B cell (primary cell): ENCODE measurements at regions not wholly inside any gene's neighbourhood (a gene's known extent, or its start where the extent isn't known, plus 50 kb on each side); places are given as distances from the start of the nearest gene placed in this dataset.

Source experiments
- ATAC-seq: fragments of 200-7000 bp; cut with Tn5 transposase; one replicate; pipeline ENCODE4 v1.10.0; 2021; ENCODE audit warnings: low read depth, mild to moderate bottlenecking, moderate number of reproducible peaks, moderate library complexity
- CTCF ChIA-PET: fragments of 350-600 bp; sonication (Branson Sonifier 250); formaldehyde crosslinking; loops from one replicate; lab custom pipeline; 2021; ENCODE audit warnings: antibody characterized with exemption, inconsistent platforms; lab: Charles Lee
- POLR2A ChIA-PET: fragments of 350-600 bp; sonication (Branson Sonifier 250); formaldehyde crosslinking; loops from one replicate; lab custom pipeline; 2021; ENCODE audit warnings: antibody characterized with exemption; lab: Charles Lee
- DNase-seq: peaks from one replicate; pipeline ENCODE4 v3.0.0; 2013
- H2AFZ ChIP-seq: 2 replicates; pipeline ENCODE4 v1.6.1; 2012; ENCODE audit warnings: mild to moderate bottlenecking, low read depth, low read length; ENCODE audit not compliant: insufficient read depth, poor library complexity, severe bottlenecking
- H3K27ac ChIP-seq, 2 donors: 1 replicate in 1 of 2; 2 replicates in 1 of 2; pipeline ENCODE4 v1.5.1; 2012 to 2013; ENCODE audit warnings: low read length in 2 of 2, mild to moderate bottlenecking in 2 of 2, moderate library complexity in 1 of 2
- H3K27me3 ChIP-seq, 4 experiments: fragments of 200-600 bp in 1 of 4; sonication (generic) in 1 of 4; replicated peaks in 1 of 4; 1 replicate in 2 of 4; 2 replicates in 2 of 4; pipeline versions ENCODE4 v1.6.1 to v1.7.0; 2013 to 2016; ENCODE audit warnings: low read length in 3 of 4, mild to moderate bottlenecking in 2 of 4, mixed read lengths in 1 of 4, moderate library complexity in 1 of 4; ENCODE audit not compliant: insufficient read depth in 4 of 4, control insufficient read depth in 3 of 4; ENCODE audit errors: control extremely low read depth in 1 of 4
- H3K36me3 ChIP-seq, 2 experiments: replicated peaks in 1 of 2; 1 replicate in 1 of 2; 2 replicates in 1 of 2; pipeline versions ENCODE4 v1.6.1 to v1.7.1; 2013; ENCODE audit warnings: low read length in 1 of 2; ENCODE audit not compliant: insufficient read depth in 2 of 2, control insufficient read depth in 1 of 2; ENCODE audit errors: control extremely low read depth in 1 of 2, extremely low read depth in 1 of 2
- H3K4me1 ChIP-seq, 2 donors: fragments of 200-600 bp in 1 of 2; sonication (generic) in 1 of 2; 1 replicate in 1 of 2; 2 replicates in 1 of 2; pipeline versions ENCODE4 v1.5.1 to v1.6.1; 2013 to 2017; ENCODE audit warnings: low read length in 2 of 2; ENCODE audit not compliant: control insufficient read depth in 2 of 2, insufficient read depth in 2 of 2
- H3K4me2 ChIP-seq: replicated peaks from 2 replicates; pipeline ENCODE3; 2012; ENCODE audit warnings: mild to moderate bottlenecking, low read depth, low read length; ENCODE audit not compliant: poor library complexity, severe bottlenecking
- H3K4me3 ChIP-seq, 5 experiments: fragments of 200-600 bp in 1 of 5; sonication (generic) in 1 of 5; 1 replicate in 3 of 5; 2 replicates in 2 of 5; pipeline versions ENCODE4 v1.5.1 to v1.7.0; 2011 to 2016; ENCODE audit warnings: low read length in 4 of 5, mild to moderate bottlenecking in 4 of 5, low read depth in 2 of 5, control low read depth in 1 of 5, moderate library complexity in 1 of 5; ENCODE audit not compliant: insufficient read depth in 1 of 5; ENCODE audit errors: control extremely low read depth in 1 of 5, extremely low read depth in 1 of 5
- H3K79me2 ChIP-seq: fragments of 200-600 bp; sonication (generic); one replicate; pipeline ENCODE4 v1.6.0; 2016; ENCODE audit warnings: low read length; ENCODE audit not compliant: control insufficient read depth, insufficient read depth
- H3K9ac ChIP-seq: fragments of 200-600 bp; sonication (generic); 2 replicates; pipeline ENCODE4 v1.6.1; 2017; ENCODE audit warnings: mild to moderate bottlenecking, low read length, moderate library complexity
- H3K9me3 ChIP-seq, 3 donors: one replicate each; pipeline versions ENCODE4 v1.6.1 to v1.7.1; 2013; ENCODE audit warnings: low read length in 2 of 3; ENCODE audit not compliant: control insufficient read depth in 2 of 3, insufficient read depth in 1 of 3; ENCODE audit errors: control extremely low read depth in 1 of 3
- H4K20me1 ChIP-seq: 2 replicates; pipeline ENCODE4 v1.6.0; 2012; ENCODE audit warnings: mild to moderate bottlenecking, low read length; ENCODE audit not compliant: insufficient read depth, control insufficient read depth, poor library complexity, severe bottlenecking
- H3K27ac Mint-ChIP-seq: one replicate; pipeline ENCODE4 v1.8.0; 2021; ENCODE audit warnings: mixed read lengths
- H3K27me3 Mint-ChIP-seq: one replicate; pipeline ENCODE4 v1.8.0; 2021; ENCODE audit warnings: mixed read lengths
- H3K4me1 Mint-ChIP-seq: one replicate; pipeline ENCODE4 v1.8.0; 2021; ENCODE audit warnings: mixed read lengths
- H3K4me3 Mint-ChIP-seq: one replicate; pipeline ENCODE4 v1.8.0; 2021; ENCODE audit warnings: mixed read lengths
- H3K9me3 Mint-ChIP-seq: one replicate; pipeline ENCODE4 v1.8.0; 2022; ENCODE audit warnings: mixed read lengths; ENCODE audit not compliant: insufficient read depth
- EZH2 ChIP-seq: IDR thresholded peaks from 2 replicates; pipeline ENCODE4 v1.6.1; 2012; ENCODE audit warnings: borderline replicate concordance, low read depth, mild to moderate bottlenecking, moderate library complexity, low read length; ENCODE audit not compliant: insufficient read depth, poor library complexity, severe bottlenecking
- WGBS: methylation state at CpG from one replicate; pipeline ENCODE4 v1.1.5; 2013; ENCODE audit warnings: missing lambda C conversion rate; ENCODE audit not compliant: insufficient coverage; 5-methylcytosine and 5-hydroxymethylcytosine counted together
- intact Hi-C: fragments of 100-400 bp; cut with micrococcal nuclease; formaldehyde crosslinking; loops from one replicate; pipeline ENCODE4 v1.10.0; 2022
- TF ChIP-seq, protein P1 (sequence below): fragments of 200-600 bp; IDR thresholded peaks from one replicate; pipeline ENCODE4 v1.8.0; 2022; ENCODE audit warnings: antibody characterized with exemption, mild to moderate bottlenecking

DNA sequence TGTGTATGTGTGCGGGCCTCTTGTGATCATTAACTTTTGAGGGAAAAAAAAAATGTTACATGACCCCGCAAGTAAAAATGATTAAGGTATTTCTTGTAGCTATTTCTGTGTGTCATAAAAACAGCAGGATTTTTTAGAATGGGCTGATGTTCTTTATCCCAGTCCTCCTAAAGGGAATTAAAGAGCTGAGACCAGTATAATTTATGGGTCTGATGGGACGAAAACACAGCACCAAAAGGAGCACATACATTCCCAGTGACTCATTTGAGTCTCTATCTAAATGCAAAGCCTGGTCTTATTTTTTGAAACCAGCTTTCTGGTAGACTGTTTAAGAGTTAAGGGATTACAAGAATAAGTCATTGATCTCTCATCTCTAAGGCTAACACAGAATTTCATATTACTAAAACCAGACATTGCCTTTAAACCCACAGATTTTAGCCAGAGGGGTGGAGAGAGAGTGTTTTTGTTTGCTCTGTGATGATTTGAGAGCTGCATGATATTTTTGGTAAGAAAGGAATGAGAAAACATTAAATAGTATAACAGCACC lies 342.3 kb upstream of the EPHA4 start:
- no peaks in the 10 kb centered on the region for H3K36me3 ChIP-seq
- intact Hi-C loops = no loop called here
- Mint-ChIP-seq H3K4me3 (no peak overlapping the region), H3K27me3 (no peaks in the 10 kb centered on the region), H3K27ac (no peak overlapping the region), H3K4me1 (no peaks in the 10 kb centered on the region), H3K9me3 (peaks cover 2% of the 10 kb centered on the region)
- no peaks in the 10 kb centered on the region for H4K20me1 ChIP-seq
- WGBS = 100% methylated on average over 1 of the region's 3 CpGs
- H3K4me2 ChIP-seq = no peak overlapping the region
- CTCF ChIA-PET = no interaction called here
- no peak overlapping the region for H3K4me3 ChIP-seq
- H3K4me1 ChIP-seq = no peaks in the 10 kb centered on the region
- H2AFZ ChIP-seq = no peak overlapping the region
- DNase-seq = no peak
- no peak for TF ChIP-seq EZH2
- TF ChIP-seq, protein P1, sequence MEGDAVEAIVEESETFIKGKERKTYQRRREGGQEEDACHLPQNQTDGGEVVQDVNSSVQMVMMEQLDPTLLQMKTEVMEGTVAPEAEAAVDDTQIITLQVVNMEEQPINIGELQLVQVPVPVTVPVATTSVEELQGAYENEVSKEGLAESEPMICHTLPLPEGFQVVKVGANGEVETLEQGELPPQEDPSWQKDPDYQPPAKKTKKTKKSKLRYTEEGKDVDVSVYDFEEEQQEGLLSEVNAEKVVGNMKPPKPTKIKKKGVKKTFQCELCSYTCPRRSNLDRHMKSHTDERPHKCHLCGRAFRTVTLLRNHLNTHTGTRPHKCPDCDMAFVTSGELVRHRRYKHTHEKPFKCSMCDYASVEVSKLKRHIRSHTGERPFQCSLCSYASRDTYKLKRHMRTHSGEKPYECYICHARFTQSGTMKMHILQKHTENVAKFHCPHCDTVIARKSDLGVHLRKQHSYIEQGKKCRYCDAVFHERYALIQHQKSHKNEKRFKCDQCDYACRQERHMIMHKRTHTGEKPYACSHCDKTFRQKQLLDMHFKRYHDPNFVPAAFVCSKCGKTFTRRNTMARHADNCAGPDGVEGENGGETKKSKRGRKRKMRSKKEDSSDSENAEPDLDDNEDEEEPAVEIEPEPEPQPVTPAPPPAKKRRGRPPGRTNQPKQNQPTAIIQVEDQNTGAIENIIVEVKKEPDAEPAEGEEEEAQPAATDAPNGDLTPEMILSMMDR = no peak
- no peaks in the 10 kb centered on the region for H3K9me3 ChIP-seq
- no peak overlapping the region for H3K27ac ChIP-seq
- peaks cover 0 to 2% (median 0%) of the 10 kb centered on the region in 4 experiments for H3K27me3 ChIP-seq
- H3K9ac ChIP-seq = no peak overlapping the region
- POLR2A ChIA-PET = no interaction called here
- no peak for ATAC-seq
- no peaks in the 10 kb centered on the region for H3K79me2 ChIP-seq

DNA sequence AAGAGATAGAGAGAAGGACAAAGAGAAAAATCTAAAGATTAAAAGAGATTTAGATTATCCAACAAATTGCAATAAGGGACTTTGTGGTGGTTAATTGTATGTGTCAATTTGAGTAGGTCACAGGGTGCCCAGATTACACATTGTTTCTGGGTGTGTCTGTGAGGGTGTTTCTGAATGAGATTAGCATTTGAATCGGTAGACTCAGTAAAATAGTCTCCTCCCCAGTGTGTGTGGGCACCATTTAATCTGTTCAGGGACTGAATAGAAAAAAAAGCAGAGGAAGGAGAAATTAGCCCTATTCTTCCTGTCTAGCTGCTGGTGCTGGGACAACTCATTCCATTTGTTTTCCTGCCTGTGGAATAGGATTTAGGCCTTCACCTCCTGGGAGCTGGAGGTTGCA lies 339.8 kb upstream of the EPHA4 start:
- Histone ChIP-seq H3K4me2 (no peak overlapping the region), H4K20me1 (no peaks in the 10 kb centered on the region), H3K36me3 (no peaks in the 10 kb centered on the region), H3K27ac (no peak overlapping the region), H3K9ac (no peak overlapping the region), H3K9me3 (no peaks in the 10 kb centered on the region), H3K27me3 (no peaks in the 10 kb centered on the region), H3K4me1 (no peaks in the 10 kb centered on the region), H2AFZ (no peak overlapping the region), H3K79me2 (no peaks in the 10 kb centered on the region), H3K4me3 (no peak overlapping the region)
- H3K4me1 Mint-ChIP-seq = no peaks in the 10 kb centered on the region
- H3K4me3 Mint-ChIP-seq = no peak overlapping the region
- intact Hi-C loops = no loop called here
- no peak for DNase-seq
- no CpG with 5 or more reads among the region's 1 CpG for WGBS
- H3K27me3 Mint-ChIP-seq = no peaks in the 10 kb centered on the region
- no peak for ATAC-seq
- peaks cover 2% of the 10 kb centered on the region for H3K9me3 Mint-ChIP-seq
- no peak overlapping the region for H3K27ac Mint-ChIP-seq
- CTCF ChIA-PET = no interaction called here
- POLR2A ChIA-PET = no interaction called here
- TF ChIP-seq, protein P1 = no peak
- no peak for TF ChIP-seq EZH2
